ENCODE measurements at regions not wholly inside any gene's neighbourhood (a gene's known extent, or its start where the extent isn't known, plus 50 kb on each side); places are given as distances from the start of the nearest gene placed in this dataset.

- TF ChIP-seq CTCF (IDR thresholded peaks at IDR 0.05; ENCODE audit: low read depth, low read length) (no peak), POLR2A (IDR thresholded peaks at IDR 0.05; ENCODE audit: extremely low read depth, insufficient read length) (no peak)
Measured at GRCh38 chr7:9328296-9328695, 894.9 kb downstream of the NXPH1 start.

Measured in NB4 (cell line).